Femur (tissue), 1 donor: ENCODE measurements at regions not wholly inside any gene's neighbourhood (a gene's known extent, or its start where the extent isn't known, plus 50 kb on each side); places are given as distances from the start of the nearest gene placed in this dataset.
"Not testable (repeated sequence)": the region's sequence is repeated elsewhere in the genome, so short reads cannot be mapped to it uniquely, and the experiment has no call there.

Experiments used
- DNase-seq: peaks from one replicate; pipeline ENCODE4 v3.0.0-alpha.2; 2017

DNA sequence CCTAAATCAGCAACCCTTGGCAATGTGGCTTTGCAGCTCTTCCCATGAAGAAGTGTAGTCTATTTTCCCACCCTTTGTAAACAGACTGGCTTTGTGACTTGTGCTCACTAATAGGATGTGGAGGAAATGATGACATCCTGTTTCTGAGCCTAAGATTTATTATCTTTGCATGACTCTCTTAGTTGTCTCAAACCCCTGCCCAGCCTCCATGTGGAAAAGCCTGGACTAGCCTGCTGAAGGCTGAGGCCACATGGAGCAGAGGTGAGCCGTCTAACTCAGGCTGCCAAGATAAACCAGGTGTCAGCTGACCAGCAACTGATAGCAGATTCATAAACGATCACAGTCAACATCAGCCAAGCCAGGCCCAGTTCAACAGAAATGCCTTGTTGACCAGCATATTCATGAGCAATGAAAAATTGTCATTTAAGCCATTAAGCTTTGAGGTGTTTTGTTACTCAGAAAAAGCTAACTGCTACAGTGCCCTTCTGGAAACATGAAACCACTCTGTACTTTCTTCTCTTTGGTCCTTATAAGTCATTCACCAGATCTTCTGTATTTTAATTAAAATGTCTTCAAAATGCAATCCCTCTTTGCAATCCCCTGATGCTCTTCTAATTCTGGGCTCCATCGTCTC is 586.3 kb upstream of the ANKRD30A start:
- DNase-seq, result no peak

DNA sequence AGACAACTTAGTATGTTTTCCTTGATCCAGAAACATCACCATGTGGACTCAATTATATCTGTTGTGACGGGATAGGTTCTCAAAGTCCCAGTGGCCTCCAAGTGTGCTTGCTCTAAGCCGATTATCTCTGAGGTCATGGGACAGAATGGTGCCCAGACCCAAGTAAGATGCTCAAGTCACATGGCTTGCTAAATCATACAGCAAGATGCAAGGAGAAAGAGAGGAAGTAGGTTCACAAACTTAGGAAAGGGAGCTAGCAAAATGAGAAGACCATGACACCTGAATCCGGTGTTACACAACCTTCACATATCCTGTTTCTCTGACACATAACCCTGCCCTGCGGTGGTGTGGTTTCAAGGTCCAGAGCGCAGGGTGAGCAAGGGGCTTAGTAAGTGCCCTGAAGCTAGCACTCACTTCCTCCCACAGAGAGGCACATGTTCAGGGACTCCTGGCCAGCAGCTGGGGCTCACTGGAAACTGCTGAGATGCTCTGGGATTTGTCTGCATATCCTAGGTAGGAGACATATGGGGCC is 590.9 kb upstream of the ANKRD30A start:
- DNase-seq, result peak; percentile 69

DNA sequence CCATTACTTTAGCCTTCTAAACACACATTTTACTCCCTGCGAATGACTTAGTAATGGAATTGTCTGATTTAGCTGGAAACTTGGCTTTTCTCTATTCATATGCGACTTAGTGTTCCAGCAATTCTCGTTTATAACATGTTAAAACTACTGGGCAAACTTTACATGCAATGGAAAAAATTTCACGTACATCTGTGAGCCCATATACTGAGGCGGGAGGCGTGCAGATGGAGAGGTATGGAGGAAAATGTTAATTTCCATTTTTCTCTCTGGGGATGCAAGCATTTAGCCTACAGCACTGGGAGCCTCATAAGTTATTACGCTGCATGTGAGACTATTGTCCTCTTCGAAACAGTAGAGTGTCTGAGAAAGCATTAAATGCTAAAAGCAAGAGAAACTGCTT is 591.5 kb upstream of the ANKRD30A start:
- peak; percentile 36 for DNase-seq

DNA sequence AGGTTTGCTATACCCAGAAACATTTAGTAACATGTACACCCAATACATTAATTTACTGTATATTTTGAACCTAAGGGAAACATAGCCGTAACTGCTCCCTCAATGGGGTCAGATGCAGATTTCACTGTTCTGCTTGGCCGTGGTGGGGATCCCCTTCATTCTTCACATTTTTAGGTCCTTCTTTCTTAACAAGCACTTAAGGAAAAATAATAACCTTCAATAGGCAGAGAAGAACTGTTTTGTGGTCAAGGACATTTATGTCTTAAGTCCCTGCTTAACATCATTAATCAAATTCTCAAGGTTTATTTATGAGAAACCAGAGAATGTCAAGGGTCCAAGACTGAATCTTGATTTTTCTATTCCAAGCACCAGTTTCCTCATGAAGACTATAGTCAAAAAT is 592.1 kb upstream of the ANKRD30A start:
- no peak for DNase-seq

DNA sequence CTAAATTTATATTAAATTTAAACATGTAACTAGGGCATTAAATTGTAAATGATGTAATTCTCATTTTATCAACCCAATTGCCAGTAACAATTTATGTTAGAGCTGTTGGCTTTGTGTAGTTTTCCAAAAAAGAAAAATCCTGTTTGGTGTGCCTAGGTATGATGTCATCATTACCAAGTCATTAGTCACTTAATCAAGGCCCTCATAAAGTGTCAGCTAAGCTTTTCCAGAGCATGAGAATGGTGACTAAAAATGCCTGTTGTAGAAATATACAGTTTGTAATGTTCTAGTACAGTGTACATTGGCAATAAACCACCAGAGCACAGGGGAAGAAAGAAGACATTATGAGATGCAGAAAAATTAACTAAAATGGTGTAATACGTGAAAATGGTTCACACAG is 593.8 kb upstream of the ANKRD30A start:
- DNase-seq, result no peak

- no peak for DNase-seq
Measured at GRCh38 chr10:36526033-36526432, 599.4 kb upstream of the ANKRD30A start.

GRCh38 chr10:36524126-36524525 is 601.3 kb upstream of the ANKRD30A start:
- not testable (repeated sequence) for DNase-seq

GRCh38 chr10:36519909-36520308 is 605.5 kb upstream of the ANKRD30A start:
- DNase-seq, result no peak

DNA sequence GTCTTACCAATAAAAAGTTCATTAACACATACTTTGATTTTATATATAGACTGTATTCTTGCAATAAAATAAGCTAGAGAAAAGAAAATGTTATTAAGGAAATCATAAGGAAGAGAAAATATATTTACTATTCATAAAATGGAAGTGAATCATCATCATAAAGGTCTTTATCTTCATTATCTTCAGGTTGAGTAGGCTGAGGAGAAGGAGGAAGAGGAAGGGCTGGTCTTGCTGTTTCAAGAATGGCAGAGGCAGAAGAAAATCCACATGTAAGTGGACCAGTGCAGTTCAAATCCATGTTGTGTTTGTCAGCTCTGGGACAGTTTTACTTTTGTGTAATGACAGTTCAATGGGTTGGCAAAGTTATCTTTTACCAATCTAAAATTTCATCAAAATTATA is 609.1 kb upstream of the ANKRD30A start:
- no peak for DNase-seq

GRCh38 chr10:36515319-36515718 is 610.1 kb upstream of the ANKRD30A start:
- peak; percentile 74 for DNase-seq

DNA sequence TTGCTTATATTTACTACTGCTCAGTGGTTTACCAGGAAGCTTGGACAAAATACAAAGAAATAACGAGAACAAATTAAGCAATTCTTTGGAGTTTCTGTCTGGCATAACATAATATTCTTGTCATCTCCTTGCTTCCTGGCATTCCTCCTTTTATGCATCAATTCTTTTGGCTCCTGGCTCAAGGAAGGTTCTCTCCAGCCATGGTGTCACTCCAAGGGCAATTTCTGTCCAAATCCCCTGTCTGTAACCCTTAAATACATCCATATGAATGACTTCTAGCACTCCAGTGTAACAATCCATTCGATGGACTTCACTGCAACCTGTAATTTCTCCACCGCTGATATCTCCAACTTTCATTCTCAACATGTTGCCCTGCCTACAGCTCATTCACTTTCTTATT is 617.7 kb upstream of the ANKRD30A start:
- DNase-seq, result peak; percentile 53

GRCh38 chr10:36506697-36507496 is 618.5 kb upstream of the ANKRD30A start:
- DNase-seq, result no peak

GRCh38 chr10:36506261-36506660 is 619.1 kb upstream of the ANKRD30A start:
- no peak for DNase-seq

- no peak for DNase-seq
Measured at GRCh38 chr10:36504758-36505157, 620.6 kb upstream of the ANKRD30A start.

DNA sequence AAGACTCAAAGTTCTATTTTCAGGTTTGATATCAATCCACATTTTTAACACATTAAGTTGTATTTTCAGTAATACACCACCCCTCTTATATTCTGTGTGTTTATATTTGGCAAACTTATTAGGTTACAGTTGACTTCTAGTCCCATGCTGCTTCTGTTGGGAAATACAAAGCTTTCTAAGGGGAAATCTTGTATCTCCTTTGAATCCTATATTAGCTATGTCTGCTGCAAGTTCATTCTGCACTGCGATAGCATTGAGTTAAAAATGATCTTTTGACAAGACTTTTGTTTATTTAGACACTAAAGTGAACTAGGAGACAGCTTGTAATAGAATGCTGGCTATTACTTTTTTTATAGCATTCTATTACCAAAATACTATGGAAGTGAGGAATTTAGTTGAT is 625.1 kb upstream of the ANKRD30A start:
- no peak for DNase-seq

DNA sequence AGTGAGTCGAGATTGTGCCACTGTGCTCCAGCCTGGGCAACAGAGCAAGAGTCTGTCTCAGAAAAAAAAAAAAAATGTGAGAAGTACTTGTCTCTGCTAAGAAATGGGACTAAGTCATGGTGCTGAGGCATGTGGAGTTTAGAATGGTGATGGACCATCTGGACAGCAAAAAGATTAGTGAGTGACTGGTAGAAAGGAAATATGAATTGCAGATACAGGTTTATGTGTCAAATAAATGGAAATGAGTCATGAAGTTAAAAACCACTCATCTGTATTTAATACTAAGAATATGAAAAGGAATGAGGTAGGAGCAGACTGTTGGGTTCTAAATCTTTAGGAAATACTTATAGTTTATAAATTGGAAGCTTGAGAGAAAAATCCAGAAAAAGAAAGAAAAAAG is 625.7 kb upstream of the ANKRD30A start:
- no peak for DNase-seq

GRCh38 chr10:36496758-36497157 is 628.6 kb upstream of the ANKRD30A start:
- no peak for DNase-seq

DNA sequence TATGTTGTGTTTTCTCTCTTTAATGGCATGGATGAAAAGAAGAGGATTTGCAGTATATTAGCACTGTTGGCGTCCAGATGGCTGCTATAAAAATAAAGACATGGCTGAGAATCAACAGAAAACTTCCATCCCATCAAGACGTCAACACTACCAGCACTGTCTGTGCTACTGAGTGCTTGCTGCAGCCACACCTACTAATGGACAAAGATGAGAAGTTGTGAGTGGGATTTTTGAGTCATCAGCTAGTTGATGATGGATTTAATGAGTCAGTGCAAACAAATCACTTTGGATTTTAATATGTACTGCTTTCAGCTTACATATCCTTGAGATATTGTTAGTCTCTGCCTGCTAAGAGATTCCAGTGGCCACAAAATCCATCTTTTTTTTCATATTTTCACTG is 631.0 kb upstream of the ANKRD30A start:
- peak; percentile 57 for DNase-seq

DNA sequence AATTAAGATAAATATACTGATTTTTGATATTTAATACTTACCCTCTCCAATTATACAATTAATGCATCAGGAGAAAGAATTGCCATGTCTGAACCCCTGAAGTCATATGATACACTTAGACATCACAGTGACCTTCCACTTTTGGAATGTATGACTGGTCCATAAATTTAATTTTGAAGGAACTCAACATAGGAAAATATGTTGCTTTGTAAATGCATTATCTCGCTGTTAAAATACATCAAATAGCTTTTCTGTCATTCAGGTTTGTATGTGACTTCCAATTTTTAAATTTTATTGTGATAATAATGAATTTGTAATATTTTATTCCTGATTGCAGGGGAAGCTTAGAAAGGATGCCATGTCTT is 631.9 kb upstream of the ANKRD30A start:
- no peak for DNase-seq

GRCh38 chr10:36492590-36493515 is 632.5 kb upstream of the ANKRD30A start:
- peak; percentile 81 for DNase-seq

DNA sequence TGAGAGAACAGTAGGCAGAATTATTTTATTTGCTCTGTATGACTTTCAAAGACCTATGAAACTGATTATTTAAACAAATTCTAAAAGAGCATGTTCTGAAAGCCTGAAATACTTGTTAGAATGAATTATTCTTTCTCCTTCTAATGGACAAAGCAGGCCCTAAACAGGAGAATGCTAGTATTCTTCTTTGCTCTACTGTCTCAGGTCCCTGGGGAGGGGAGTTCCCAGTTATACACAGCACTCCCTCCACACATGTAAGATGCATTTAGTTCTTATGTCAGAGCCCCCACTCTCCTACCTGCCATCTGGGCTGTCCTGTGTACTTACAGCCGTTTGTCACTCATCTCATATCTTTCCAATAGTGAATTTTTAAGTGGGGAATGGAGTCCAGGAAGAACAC is 633.5 kb upstream of the ANKRD30A start:
- DNase-seq, result no peak

GRCh38 chr10:36489611-36490228 is 635.7 kb upstream of the ANKRD30A start:
- DNase-seq, result peak; percentile 63

DNA sequence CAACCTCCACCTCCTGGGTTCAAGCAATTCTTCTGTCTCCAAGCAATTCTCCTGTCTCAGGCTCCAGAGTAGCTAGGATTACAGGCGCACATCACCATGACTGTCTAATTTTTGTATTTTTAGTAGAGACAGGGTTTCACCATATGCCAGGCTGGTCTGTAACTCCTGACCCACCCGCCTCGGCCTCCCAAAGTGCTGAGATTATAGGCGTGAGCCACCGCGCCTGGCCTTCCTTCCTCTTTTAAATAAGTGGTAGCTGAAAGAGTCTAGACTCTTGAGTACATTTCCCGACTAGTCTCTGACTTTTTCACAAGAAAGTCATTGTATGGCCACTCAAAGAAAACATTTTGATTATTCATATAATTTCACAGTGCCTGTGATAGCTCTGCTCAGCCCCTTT is 636.2 kb upstream of the ANKRD30A start:
- no peak for DNase-seq
